GM23338 (cell line): ENCODE measurements at regions not wholly inside any gene's neighbourhood (a gene's known extent, or its start where the extent isn't known, plus 50 kb on each side); places are given as distances from the start of the nearest gene placed in this dataset.

ENCODE experiments used
- CREB1 ChIP-seq: fragments of 250-450 bp; sonication (Bioruptor Pico); IDR thresholded peaks from 2 replicates; pipeline ENCODE4 v1.5.0; 2020; ENCODE audit warnings: low read depth, mild to moderate bottlenecking, moderate library complexity
- EZH2 ChIP-seq: fragments of 200-600 bp; sonication (generic); IDR thresholded peaks from one replicate; pipeline ENCODE4 v1.8.0; 2017; ENCODE audit warnings: antibody characterized with exemption, mild to moderate bottlenecking, low read depth; ENCODE audit not compliant: unreplicated experiment
- EZH2phosphoT487 ChIP-seq: fragments of 200-600 bp; sonication (generic); IDR thresholded peaks from one replicate; pipeline ENCODE4 v1.8.1; 2018; ENCODE audit warnings: antibody characterized with exemption; ENCODE audit not compliant: unreplicated experiment
- JUNB ChIP-seq: IDR thresholded peaks from one replicate; pipeline ENCODE4 v1.6.1; 2016; ENCODE audit warnings: antibody characterized with exemption; ENCODE audit not compliant: unreplicated experiment
- POLR2AphosphoS5 ChIP-seq: IDR thresholded peaks from 2 replicates; pipeline ENCODE4 v1.6.1; 2016; ENCODE audit warnings: antibody characterized with exemption, low read depth
- STAT1 ChIP-seq: IDR thresholded peaks from one replicate; pipeline ENCODE4 v1.6.1; 2016; ENCODE audit warnings: antibody characterized with exemption; ENCODE audit not compliant: unreplicated experiment
- TF ChIP-seq, protein P1 (sequence below), 2 experiments: fragments of 200-600 bp in 1 of 2; sonication (generic) in 1 of 2; conservative IDR thresholded peaks; 2 replicates each; pipeline versions ENCODE4 v1.5.1 to v1.6.1; 2016 to 2017; ENCODE audit warnings: antibody characterized with exemption in 2 of 2, low read depth in 2 of 2, mild to moderate bottlenecking in 2 of 2, moderate library complexity in 1 of 2
- TF ChIP-seq, protein P2 (sequence below): IDR thresholded peaks from one replicate; pipeline ENCODE4 v1.6.1; 2018; ENCODE audit warnings: antibody characterized with exemption; ENCODE audit not compliant: unreplicated experiment

DNA sequence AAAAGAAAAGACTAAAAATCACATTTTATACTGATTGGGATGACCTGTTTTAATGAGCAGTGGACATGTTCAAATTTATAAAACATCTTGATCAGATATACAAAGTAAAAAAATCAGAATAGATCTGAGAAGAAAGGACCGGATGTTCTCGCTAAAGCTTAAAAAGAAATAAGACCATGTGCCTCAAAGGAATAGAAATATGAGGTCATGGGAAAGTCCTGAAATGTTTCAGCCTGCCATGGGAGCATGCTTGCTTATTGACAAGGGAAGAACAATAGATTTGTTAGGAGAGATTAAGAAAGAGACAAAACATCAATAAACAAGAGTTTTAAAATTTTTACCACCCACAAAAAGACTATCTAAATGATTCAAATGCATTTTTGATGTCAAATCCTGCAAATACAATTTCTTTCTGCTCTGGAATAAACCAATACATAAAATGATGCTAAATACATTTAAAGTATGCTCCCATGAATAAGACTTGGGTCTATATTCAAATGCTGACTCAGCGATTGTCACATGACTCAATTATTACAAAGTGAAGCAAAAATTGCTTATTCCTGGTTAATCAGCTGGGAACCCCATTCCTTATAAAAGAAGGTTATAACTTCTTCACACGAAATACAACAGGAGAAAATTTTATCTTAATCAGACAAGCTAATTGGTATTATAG is 633.9 kb upstream of the PKDCC start:
- TF ChIP-seq, protein P1, sequence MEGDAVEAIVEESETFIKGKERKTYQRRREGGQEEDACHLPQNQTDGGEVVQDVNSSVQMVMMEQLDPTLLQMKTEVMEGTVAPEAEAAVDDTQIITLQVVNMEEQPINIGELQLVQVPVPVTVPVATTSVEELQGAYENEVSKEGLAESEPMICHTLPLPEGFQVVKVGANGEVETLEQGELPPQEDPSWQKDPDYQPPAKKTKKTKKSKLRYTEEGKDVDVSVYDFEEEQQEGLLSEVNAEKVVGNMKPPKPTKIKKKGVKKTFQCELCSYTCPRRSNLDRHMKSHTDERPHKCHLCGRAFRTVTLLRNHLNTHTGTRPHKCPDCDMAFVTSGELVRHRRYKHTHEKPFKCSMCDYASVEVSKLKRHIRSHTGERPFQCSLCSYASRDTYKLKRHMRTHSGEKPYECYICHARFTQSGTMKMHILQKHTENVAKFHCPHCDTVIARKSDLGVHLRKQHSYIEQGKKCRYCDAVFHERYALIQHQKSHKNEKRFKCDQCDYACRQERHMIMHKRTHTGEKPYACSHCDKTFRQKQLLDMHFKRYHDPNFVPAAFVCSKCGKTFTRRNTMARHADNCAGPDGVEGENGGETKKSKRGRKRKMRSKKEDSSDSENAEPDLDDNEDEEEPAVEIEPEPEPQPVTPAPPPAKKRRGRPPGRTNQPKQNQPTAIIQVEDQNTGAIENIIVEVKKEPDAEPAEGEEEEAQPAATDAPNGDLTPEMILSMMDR (conservative IDR thresholded peaks at IDR 0.05; ENCODE audit: low read depth in 2 of 2) = no peak
- TF ChIP-seq EZH2 (no peak), EZH2phosphoT487 (no peak), JUNB (no peak), POLR2AphosphoS5 (no peak), CREB1 (CRISPR knock-in tag) (no peak), STAT1 (no peak)
- TF ChIP-seq, protein P2, sequence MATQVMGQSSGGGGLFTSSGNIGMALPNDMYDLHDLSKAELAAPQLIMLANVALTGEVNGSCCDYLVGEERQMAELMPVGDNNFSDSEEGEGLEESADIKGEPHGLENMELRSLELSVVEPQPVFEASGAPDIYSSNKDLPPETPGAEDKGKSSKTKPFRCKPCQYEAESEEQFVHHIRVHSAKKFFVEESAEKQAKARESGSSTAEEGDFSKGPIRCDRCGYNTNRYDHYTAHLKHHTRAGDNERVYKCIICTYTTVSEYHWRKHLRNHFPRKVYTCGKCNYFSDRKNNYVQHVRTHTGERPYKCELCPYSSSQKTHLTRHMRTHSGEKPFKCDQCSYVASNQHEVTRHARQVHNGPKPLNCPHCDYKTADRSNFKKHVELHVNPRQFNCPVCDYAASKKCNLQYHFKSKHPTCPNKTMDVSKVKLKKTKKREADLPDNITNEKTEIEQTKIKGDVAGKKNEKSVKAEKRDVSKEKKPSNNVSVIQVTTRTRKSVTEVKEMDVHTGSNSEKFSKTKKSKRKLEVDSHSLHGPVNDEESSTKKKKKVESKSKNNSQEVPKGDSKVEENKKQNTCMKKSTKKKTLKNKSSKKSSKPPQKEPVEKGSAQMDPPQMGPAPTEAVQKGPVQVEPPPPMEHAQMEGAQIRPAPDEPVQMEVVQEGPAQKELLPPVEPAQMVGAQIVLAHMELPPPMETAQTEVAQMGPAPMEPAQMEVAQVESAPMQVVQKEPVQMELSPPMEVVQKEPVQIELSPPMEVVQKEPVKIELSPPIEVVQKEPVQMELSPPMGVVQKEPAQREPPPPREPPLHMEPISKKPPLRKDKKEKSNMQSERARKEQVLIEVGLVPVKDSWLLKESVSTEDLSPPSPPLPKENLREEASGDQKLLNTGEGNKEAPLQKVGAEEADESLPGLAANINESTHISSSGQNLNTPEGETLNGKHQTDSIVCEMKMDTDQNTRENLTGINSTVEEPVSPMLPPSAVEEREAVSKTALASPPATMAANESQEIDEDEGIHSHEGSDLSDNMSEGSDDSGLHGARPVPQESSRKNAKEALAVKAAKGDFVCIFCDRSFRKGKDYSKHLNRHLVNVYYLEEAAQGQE = no peak
